Activated T-helper 17 cell treated with anti-CD3 and anti-CD28 coated beads, Interleukin-2, amount 50 U/mL, for 72 hours (primary cell): ENCODE measurements at regions not wholly inside any gene's neighbourhood (a gene's known extent, or its start where the extent isn't known, plus 50 kb on each side); places are given as distances from the start of the nearest gene placed in this dataset.

Source experiments
- ATAC-seq: fragments of 150-1000 bp; cut with Tn5 transposase; replicated peaks from 2 replicates; pipeline ENCODE4 v1.10.0; 2021; ENCODE audit warnings: mild to moderate bottlenecking, moderate library complexity
- H3K27ac Mint-ChIP-seq: one replicate; pipeline ENCODE4 v1.8.0; 2022; ENCODE audit warnings: mixed read lengths
- H3K27me3 Mint-ChIP-seq: one replicate; pipeline ENCODE4 v1.8.0; 2022; ENCODE audit warnings: mixed read lengths
- H3K36me3 Mint-ChIP-seq: one replicate; pipeline ENCODE4 v1.8.0; 2022; ENCODE audit warnings: low read depth, mild to moderate bottlenecking, mixed read lengths
- H3K4me1 Mint-ChIP-seq: one replicate; pipeline ENCODE4 v1.8.0; 2022; ENCODE audit warnings: mixed read lengths
- H3K4me3 Mint-ChIP-seq: one replicate; pipeline ENCODE4 v1.8.0; 2022; ENCODE audit warnings: mild to moderate bottlenecking, mixed read lengths
- H3K9me3 Mint-ChIP-seq: one replicate; pipeline ENCODE4 v1.8.0; 2022; ENCODE audit warnings: mixed read lengths

DNA sequence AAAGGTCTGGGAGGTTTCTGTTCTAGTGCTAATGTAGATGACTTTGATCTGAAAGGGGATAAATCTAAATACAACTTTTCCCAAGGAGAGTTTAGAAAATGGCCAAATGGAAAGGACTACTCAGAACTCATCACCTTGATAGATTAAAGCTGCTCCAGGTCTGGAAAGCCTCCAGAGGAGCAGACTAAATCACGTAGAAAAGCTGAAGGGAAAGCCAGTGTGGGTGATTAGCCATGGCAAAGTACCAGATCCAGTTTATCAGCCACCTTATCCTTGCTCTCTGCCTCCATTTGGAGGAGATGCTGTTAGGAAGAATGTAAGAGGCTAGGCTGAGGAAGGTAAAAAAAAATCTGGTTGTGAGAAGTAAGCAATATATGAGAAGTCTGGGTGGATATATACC lies 120.7 kb upstream of the RAI14 start:
- no peak overlapping the region for H3K4me3 Mint-ChIP-seq
- no peaks in the 10 kb centered on the region for H3K36me3 Mint-ChIP-seq
- peaks cover 11% of the 10 kb centered on the region for H3K4me1 Mint-ChIP-seq
- H3K27me3 Mint-ChIP-seq = peaks cover 17% of the 10 kb centered on the region
- no peak for ATAC-seq
- H3K9me3 Mint-ChIP-seq = no peaks in the 10 kb centered on the region
- H3K27ac Mint-ChIP-seq = no peak overlapping the region

DNA sequence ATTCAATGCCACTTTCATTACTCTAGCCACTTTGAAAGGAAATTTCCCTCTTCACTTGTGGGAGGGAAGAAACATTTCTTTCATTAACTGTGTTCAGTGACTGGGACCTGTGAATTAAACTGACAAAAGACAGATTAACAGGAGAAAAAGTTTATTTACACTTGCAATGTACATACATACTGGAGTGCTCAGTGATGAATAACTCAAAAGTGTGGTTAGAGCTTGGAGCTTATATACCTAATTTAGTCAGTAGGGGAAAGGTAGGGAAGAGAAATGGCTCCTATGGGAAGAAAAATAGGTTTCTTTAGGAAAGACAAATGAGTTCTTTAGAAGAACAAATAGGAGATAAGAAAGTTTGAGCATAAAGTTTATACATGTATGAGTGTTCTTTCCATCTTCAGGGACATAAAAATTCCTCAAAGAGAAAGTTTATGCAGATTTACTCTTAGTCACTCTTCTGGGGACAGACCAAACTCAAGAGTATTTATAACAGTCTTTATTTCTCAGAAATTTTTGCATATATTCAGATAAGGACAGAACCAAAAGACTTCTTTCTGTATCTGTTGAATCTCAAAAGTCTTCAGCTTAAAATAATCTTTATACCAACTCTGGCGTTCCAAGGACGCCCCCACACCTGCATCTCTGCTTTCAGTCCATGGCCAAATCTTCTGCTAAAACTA lies 120.0 kb upstream of the RAI14 start:
- no peaks in the 10 kb centered on the region for H3K36me3 Mint-ChIP-seq
- no peak overlapping the region for H3K4me3 Mint-ChIP-seq
- H3K9me3 Mint-ChIP-seq = no peaks in the 10 kb centered on the region
- peaks cover 11% of the 10 kb centered on the region for H3K4me1 Mint-ChIP-seq
- peak; percentile 76 for ATAC-seq
- H3K27me3 Mint-ChIP-seq = peaks cover 23% of the 10 kb centered on the region
- no peak overlapping the region for H3K27ac Mint-ChIP-seq

DNA sequence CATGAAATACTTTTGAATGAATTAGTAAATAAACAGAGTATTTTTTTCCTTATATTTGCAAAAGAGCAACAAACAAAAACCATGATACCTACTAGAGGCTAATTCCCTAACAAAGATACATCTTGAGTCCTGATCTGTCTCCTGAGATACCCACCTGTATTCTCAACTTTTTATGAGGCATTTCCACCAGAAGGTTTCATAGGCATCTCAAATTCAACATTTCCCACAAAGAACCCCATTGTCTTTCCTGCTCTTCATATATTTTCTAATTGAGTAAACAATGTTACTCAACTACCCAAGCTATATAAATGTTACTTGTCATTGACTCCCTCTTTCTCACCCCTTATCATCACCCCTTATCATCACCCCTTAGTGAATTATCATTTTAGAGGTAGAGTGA lies 119.4 kb upstream of the RAI14 start:
- no peaks in the 10 kb centered on the region for H3K9me3 Mint-ChIP-seq
- H3K4me1 Mint-ChIP-seq = peaks cover 11% of the 10 kb centered on the region
- no peak for ATAC-seq
- no peaks in the 10 kb centered on the region for H3K36me3 Mint-ChIP-seq
- no peak overlapping the region for H3K4me3 Mint-ChIP-seq
- peaks cover 30% of the 10 kb centered on the region for H3K27me3 Mint-ChIP-seq
- no peak overlapping the region for H3K27ac Mint-ChIP-seq

DNA sequence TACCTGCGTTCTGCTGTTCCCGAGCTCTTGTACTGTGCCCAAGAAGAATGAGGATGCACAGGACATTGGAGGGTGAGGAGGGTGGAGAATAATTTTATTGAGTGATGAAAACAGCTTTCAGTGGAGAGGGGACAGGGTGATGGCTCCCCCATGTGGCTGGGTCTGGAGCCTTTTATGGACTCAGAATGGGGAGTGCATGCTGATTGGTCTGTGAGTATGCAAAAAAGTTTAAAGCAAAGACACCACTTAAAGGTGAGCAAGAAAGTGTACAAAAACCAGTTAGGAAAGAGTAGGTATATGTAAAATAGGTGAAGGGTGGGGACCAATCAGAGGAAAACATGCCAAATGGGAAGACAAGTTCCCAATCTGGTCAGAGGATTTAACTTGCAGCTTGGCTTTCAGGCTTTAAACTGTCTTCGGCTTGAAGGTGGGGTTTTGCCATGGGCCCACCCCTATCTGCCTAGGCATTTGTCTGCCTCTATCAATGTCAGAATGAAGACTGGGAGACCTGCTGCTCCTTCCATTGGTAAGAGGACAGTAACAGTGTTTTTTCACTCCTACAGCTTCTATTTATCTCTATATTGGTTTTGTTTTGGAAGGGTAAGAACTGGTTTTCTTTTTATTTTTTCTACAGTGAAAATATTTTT lies 118.0 kb upstream of the RAI14 start:
- Mint-ChIP-seq H3K4me3 (no peak overlapping the region), H3K9me3 (peaks cover 5% of the 10 kb centered on the region), H3K27me3 (peaks cover 38% of the 10 kb centered on the region), H3K27ac (no peak overlapping the region), H3K4me1 (peaks cover 11% of the 10 kb centered on the region), H3K36me3 (no peaks in the 10 kb centered on the region)
- ATAC-seq = no peak

DNA sequence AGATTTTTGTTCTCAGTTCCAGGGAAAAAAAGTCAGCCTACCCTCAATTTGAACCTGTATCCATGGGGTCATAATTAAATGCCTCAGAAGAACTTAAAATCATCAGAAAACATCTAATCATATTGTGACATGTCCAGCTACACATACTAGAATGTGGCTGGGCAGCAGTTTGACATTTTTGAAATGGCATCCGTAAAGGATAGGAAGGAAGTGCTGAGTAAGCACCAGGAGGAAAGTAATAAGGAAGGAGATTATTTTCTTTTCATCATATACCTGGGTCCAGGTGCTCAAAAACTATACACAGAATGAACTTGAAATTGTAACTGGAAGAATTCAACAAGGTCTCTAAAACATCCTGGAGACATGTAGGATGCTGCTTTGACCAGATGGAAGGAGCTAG lies 116.9 kb upstream of the RAI14 start:
- H3K4me1 Mint-ChIP-seq = peaks cover 3% of the 10 kb centered on the region
- peaks cover 41% of the 10 kb centered on the region for H3K27me3 Mint-ChIP-seq
- no peaks in the 10 kb centered on the region for H3K36me3 Mint-ChIP-seq
- H3K27ac Mint-ChIP-seq = no peak overlapping the region
- peaks cover 10% of the 10 kb centered on the region for H3K9me3 Mint-ChIP-seq
- H3K4me3 Mint-ChIP-seq = no peak overlapping the region
- ATAC-seq = no peak

DNA sequence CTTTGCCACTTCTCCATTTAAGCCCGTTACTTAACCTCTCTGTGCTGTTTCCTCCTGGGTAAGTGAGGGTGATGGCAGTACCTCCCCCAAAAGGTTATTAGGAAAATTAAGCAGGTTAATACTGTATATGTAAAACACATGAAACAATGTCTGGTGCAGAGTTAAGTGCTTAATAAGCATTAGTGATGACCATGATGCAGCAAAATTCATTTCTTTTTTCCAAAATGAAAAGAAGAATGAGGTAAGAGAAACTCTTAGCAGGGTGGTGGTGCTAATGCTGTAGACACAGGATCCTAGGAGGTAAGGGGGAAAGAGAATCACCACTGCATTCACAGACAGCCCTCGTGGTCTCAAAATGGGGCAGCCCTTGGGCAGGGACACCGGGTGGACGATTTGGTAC lies 115.1 kb upstream of the RAI14 start:
- no peaks in the 10 kb centered on the region for H3K4me1 Mint-ChIP-seq
- peaks cover 13% of the 10 kb centered on the region for H3K9me3 Mint-ChIP-seq
- H3K4me3 Mint-ChIP-seq = no peak overlapping the region
- peaks cover 43% of the 10 kb centered on the region for H3K27me3 Mint-ChIP-seq
- ATAC-seq = no peak
- no peaks in the 10 kb centered on the region for H3K36me3 Mint-ChIP-seq
- H3K27ac Mint-ChIP-seq = no peak overlapping the region

DNA sequence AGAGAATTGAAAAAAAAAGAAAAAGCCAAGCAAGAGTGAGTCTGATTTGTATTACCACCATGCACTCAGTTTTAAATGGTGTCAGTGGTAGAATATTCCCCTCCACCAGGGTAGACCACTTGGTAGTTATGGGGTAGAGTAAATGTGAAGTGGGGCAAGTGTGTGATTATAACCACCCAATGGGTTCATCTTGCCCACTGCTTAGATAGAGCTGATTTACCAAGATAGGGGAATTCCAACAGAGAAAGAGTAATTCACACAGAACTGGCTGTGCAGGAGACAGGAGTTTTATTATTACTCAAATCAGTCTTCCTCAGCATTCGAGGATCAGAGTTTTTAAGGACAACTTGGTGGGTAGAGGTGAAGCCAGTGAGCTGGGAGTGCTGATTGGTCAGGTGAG lies 113.3 kb upstream of the RAI14 start:
- Mint-ChIP-seq H3K36me3 (no peaks in the 10 kb centered on the region), H3K4me3 (no peak overlapping the region), H3K27me3 (peaks cover 50% of the 10 kb centered on the region), H3K9me3 (peaks cover 15% of the 10 kb centered on the region), H3K27ac (no peak overlapping the region), H3K4me1 (no peaks in the 10 kb centered on the region)
- peak; percentile 39 for ATAC-seq

DNA sequence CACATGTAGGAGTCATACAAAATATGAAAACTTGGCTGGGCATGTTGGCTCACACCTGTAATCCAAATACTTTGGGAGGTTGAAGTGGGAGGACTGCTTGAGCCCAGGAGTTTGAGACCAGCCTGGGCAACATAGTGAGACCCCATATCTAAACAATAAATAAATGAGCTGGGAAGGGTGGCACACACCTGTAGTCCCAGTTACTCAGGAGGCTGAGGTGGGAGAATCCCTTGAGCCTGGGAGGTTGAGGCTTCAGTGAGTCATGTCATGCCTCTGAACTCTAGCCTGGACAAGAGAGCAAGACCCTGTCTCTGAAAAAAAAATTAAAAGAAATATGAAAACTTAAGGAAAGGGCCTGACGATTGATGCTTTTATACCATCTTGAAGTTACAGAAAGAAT lies 112.4 kb upstream of the RAI14 start:
- ATAC-seq = no peak
- Mint-ChIP-seq H3K4me3 (no peak overlapping the region), H3K27me3 (peaks cover 45% of the 10 kb centered on the region), H3K36me3 (no peaks in the 10 kb centered on the region), H3K9me3 (peaks cover 15% of the 10 kb centered on the region), H3K4me1 (no peaks in the 10 kb centered on the region), H3K27ac (no peak overlapping the region)

DNA sequence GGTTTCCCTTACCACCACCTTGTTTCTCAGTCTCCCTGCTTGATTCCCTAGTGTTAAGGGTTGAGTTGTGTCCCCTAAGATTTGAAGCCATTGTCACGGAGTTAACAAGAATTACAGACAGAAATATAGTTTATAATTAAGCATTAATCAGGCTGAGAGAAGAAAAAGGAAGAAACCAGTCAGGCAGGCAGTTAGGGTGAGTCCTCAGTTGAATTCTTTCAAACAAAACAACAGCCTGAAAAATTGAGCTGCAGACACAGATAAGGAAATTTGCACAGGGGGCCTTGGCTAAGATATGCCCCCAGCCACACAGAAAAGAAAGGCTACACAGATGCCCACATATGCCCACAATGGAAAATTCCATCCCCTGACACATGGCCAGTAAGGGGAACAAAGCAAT lies 111.7 kb upstream of the RAI14 start:
- peaks cover 41% of the 10 kb centered on the region for H3K27me3 Mint-ChIP-seq
- H3K4me1 Mint-ChIP-seq = no peaks in the 10 kb centered on the region
- H3K4me3 Mint-ChIP-seq = no peak overlapping the region
- no peak for ATAC-seq
- peaks cover 15% of the 10 kb centered on the region for H3K9me3 Mint-ChIP-seq
- H3K36me3 Mint-ChIP-seq = no peaks in the 10 kb centered on the region
- no peak overlapping the region for H3K27ac Mint-ChIP-seq

DNA sequence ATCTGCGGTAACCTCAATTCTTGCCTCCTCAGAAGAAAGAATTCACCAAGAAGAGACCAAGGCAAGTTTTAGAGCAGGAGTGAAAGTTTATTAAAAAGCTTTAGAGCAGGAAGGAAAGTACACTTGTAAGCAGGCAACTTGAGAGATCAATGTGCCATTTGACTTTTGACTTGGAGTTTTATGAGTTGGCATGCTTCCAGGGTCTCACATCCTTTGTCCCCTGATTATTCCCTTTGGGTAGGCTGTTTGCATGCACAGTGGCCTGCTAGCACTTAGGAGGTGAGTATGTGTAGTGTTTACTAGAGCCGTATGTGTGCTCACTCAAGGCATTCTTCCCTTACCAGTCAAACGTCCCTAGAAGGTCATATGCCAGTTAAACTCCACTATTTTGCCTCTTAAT lies 111.0 kb upstream of the RAI14 start:
- H3K27ac Mint-ChIP-seq = no peak overlapping the region
- peaks cover 15% of the 10 kb centered on the region for H3K9me3 Mint-ChIP-seq
- no peaks in the 10 kb centered on the region for H3K4me1 Mint-ChIP-seq
- H3K27me3 Mint-ChIP-seq = peaks cover 35% of the 10 kb centered on the region
- H3K36me3 Mint-ChIP-seq = no peaks in the 10 kb centered on the region
- no peak overlapping the region for H3K4me3 Mint-ChIP-seq
- no peak for ATAC-seq

DNA sequence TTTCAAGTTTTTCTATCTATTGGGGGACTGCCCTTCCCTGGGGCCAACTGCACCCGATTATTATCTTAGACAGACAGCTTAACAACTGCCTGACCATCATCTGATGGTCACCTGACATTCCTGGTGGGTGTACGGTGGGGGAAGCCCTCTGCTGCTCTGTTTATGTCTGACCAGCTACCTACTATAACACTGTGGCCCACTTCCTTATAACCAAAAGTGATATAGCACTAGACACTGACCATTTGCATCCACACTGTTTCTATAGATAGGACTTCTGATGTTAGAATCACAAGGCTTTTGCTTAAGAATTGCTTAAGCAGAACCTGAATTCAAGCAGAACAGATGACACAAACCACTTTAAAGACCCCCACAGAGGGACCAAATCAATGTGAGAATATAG lies 110.5 kb upstream of the RAI14 start:
- Mint-ChIP-seq H3K27ac (no peak overlapping the region), H3K36me3 (no peaks in the 10 kb centered on the region), H3K4me3 (no peak overlapping the region), H3K4me1 (no peaks in the 10 kb centered on the region), H3K9me3 (peaks cover 15% of the 10 kb centered on the region), H3K27me3 (peaks cover 31% of the 10 kb centered on the region)
- no peak for ATAC-seq

DNA sequence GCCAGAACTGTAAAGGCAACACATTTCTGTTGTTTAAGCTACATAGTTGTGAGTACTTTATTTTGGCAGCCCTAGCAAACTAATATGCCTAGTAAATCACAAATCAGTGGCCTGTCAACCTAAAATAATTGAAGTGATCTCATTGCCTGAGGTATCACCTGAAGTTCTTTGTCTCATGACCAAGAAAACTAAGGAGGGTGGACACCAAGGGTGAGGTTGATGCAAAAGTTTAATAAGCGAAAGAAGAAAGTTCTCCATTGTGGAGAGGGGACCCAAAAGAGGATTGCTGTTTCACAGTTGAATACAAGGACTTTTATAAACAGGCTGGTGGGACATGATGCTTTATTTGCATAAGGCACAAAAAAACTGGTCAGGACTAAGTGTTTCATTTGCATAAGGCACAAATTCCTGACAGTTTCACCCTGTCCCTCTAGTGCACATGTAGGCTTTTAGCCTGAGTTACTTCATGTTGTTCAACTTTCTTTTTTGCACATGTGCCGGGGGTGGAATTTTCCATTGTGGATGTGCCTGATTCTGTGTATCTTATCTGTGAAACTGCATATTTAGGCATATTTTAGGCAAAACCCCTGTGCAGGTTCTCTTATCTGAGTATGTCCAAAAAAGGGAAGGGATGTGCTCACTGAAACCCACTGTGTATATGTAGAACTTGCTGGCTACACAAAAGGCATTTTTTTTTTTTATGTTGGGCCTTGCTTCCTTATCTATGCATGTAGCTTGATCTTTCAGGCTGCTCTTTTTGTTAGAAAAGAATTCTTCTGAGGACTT lies 108.6 kb upstream of the RAI14 start:
- no peak overlapping the region for H3K4me3 Mint-ChIP-seq
- peaks cover 21% of the 10 kb centered on the region for H3K27me3 Mint-ChIP-seq
- H3K36me3 Mint-ChIP-seq = no peaks in the 10 kb centered on the region
- no peak overlapping the region for H3K27ac Mint-ChIP-seq
- ATAC-seq = no peak
- H3K9me3 Mint-ChIP-seq = peaks cover 15% of the 10 kb centered on the region
- no peaks in the 10 kb centered on the region for H3K4me1 Mint-ChIP-seq

DNA sequence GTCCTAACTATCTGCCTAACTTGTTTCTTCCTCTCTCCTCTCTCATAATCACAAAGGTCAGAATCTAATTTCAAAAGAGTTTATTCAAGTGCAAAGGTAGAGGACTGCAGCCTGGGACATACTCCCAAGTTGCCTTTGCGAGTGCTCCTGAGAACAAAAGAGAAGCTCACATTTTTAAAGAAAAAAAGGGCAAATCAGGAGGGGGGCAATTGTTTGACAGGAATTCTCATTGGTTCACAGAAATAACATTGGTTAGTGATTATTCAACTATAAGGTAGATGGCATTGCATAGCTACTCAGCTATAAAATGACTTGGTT lies 108.1 kb upstream of the RAI14 start:
- no peak overlapping the region for H3K4me3 Mint-ChIP-seq
- H3K27ac Mint-ChIP-seq = no peak overlapping the region
- peaks cover 15% of the 10 kb centered on the region for H3K27me3 Mint-ChIP-seq
- no peaks in the 10 kb centered on the region for H3K4me1 Mint-ChIP-seq
- H3K9me3 Mint-ChIP-seq = peaks cover 10% of the 10 kb centered on the region
- no peak for ATAC-seq
- H3K36me3 Mint-ChIP-seq = no peaks in the 10 kb centered on the region

DNA sequence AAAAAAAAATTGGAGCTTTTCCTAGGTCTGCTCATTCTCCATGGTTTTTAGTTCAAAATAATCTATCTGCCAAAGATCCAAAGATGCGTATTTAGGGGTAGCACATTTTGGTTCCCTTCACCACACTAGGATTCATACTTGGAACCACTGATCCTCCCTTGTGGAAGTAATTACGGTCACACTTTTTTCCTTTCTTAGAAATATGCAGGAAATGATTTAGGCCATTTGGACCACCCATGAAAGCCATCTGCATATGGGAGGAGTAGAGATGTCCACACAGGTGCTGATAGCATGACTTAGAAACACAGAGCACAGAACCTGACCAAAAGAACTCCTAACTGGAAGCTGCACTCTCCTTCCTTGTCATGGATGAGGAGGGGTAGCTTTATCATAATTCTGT lies 105.9 kb upstream of the RAI14 start:
- no peaks in the 10 kb centered on the region for H3K36me3 Mint-ChIP-seq
- H3K27me3 Mint-ChIP-seq = peaks cover 12% of the 10 kb centered on the region
- no peaks in the 10 kb centered on the region for H3K4me1 Mint-ChIP-seq
- H3K9me3 Mint-ChIP-seq = peaks cover 4% of the 10 kb centered on the region
- no peak for ATAC-seq
- no peak overlapping the region for H3K27ac Mint-ChIP-seq
- H3K4me3 Mint-ChIP-seq = no peak overlapping the region

DNA sequence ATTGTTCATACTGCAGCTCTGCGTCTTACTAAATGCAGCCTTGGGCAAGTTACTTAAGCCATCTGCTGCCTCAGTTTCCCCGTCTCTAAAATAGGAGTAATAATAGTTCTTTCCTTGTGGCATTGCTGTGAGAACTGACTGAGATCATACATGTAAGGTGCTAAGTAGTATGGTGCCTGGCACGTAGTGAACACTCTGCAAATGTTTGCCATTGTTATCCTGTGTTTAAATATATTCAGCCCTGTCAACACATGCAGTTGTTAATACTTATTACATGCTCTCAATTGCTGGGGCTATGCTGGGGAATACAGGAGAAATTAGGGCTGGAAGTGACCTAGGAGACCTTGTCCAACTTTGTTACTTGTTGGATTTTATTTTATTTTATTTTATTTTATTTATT lies 105.2 kb upstream of the RAI14 start:
- H3K9me3 Mint-ChIP-seq = peaks cover 3% of the 10 kb centered on the region
- H3K36me3 Mint-ChIP-seq = no peaks in the 10 kb centered on the region
- no peaks in the 10 kb centered on the region for H3K4me1 Mint-ChIP-seq
- no peak overlapping the region for H3K27ac Mint-ChIP-seq
- peaks cover 10% of the 10 kb centered on the region for H3K27me3 Mint-ChIP-seq
- no peak overlapping the region for H3K4me3 Mint-ChIP-seq
- no peak for ATAC-seq
